ENCODE measurements at regions not wholly inside any gene's neighbourhood (a gene's known extent, or its start where the extent isn't known, plus 50 kb on each side); places are given as distances from the start of the nearest gene placed in this dataset.

DNA sequence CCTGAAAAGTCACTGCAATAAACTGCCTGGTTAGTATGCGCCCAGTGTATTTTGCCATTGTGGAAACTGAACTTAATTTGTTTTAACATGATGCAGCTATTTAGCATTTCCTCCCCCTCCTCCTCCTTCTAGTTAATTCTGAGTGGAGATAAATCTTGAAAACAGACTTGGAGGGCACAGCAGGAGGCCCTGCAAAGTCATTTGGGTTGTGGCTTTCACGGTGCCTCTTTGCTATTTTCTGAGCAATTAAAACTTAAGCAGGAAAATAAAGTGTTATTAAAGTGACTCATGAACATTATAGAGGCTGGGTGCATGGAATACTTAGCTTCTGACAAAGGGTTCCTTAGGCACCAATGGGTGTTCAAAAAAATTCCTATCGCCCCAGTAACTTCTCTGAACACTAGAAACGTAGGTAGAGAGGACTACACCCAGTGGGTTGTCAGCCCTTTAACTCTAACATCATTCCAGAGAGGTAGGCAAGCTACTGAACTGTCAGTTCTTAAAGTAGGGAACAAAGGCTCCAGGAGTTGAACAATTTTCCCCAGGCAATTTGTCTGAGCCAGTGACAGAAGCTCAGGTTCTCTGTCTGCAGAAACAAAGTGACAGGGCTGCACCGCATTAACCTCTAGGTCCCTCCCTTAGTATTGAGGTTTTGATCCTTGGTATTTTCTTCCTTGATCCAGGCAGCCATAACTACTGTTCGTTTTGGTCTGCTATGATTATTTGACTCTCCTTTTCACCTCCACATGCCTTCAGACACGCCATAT is 158.3 kb upstream of the KIT start:
- H3K27ac ChIP-seq (ENCODE audit: low read depth, low read length), result no peak overlapping the region
- H3K36me3 ChIP-seq (ENCODE audit: control insufficient read depth, insufficient read depth, low read length), result no peaks in the 10 kb centered on the region
- no peaks in the 10 kb centered on the region for H3K4me1 ChIP-seq (ENCODE audit: control insufficient read depth, insufficient read depth, low read length)
- DNase-seq (ENCODE audit: low read depth in 4 of 6, low spot score in 6 of 6), result peak in 4 of 6 donors; percentile 17 to 87 (median 23)
- no peaks in the 10 kb centered on the region for H3K27me3 ChIP-seq (ENCODE audit: control insufficient read depth, insufficient read depth, low read length)
- H3K9me3 ChIP-seq (ENCODE audit: control insufficient read depth, insufficient read depth, low read length), result no peaks in the 10 kb centered on the region
- H3K4me3 ChIP-seq (ENCODE audit: low read depth, low read length), result no peak overlapping the region
- WGBS (ENCODE audit: insufficient coverage), result 0% methylated on average over 1 of the region's 7 CpGs

- Histone ChIP-seq H3K9me3 (ENCODE audit: control insufficient read depth, insufficient read depth, low read length) (no peaks in the 10 kb centered on the region), H3K4me1 (ENCODE audit: control insufficient read depth, insufficient read depth, low read length) (no peaks in the 10 kb centered on the region)
Measured at GRCh38 chr4:54505362-54505761, 152.4 kb upstream of the KIT start.

DNA sequence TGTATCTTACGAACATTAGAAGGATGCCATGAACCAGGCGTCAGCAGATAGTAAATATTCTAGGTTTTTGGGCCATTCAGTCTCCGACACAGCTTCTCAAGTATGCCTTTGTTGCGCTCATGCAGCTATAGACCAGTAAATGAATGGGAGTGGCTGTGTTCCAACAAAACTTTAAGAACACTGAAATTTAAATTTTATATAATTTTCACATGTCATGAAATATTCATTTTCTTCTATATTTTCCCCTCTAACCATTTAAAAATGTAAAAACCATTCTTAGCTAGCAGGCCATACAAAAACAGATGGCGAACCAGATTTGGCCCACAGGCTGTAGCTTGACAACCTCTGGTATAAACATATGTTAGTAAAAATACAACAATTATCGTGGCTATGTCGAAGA is 151.8 kb upstream of the KIT start:
- Histone ChIP-seq H3K36me3 (ENCODE audit: control insufficient read depth, insufficient read depth, low read length) (no peaks in the 10 kb centered on the region), H3K4me1 (ENCODE audit: control insufficient read depth, insufficient read depth, low read length) (no peaks in the 10 kb centered on the region), H3K4me3 (ENCODE audit: low read depth, low read length) (no peak overlapping the region), H3K9me3 (ENCODE audit: control insufficient read depth, insufficient read depth, low read length) (no peaks in the 10 kb centered on the region), H3K27me3 (ENCODE audit: control insufficient read depth, insufficient read depth, low read length) (no peaks in the 10 kb centered on the region), H3K27ac (ENCODE audit: low read depth, low read length) (no peak overlapping the region)
- peak in 1 of 6 donors; percentile 73 for DNase-seq (ENCODE audit: low read depth in 4 of 6, low spot score in 6 of 6)
- 70% methylated on average over 2 of the region's 7 CpGs for WGBS (ENCODE audit: insufficient coverage)

More at GRCh38 chr4:54505362-54505761, 152.4 kb upstream of the KIT start:
- H3K36me3 ChIP-seq (ENCODE audit: control insufficient read depth, insufficient read depth, low read length), result no peaks in the 10 kb centered on the region
- no peak for DNase-seq (ENCODE audit: low read depth in 4 of 6, low spot score in 6 of 6)
- H3K27me3 ChIP-seq (ENCODE audit: control insufficient read depth, insufficient read depth, low read length), result no peaks in the 10 kb centered on the region
- no peak overlapping the region for H3K27ac ChIP-seq (ENCODE audit: low read depth, low read length)
- H3K4me3 ChIP-seq (ENCODE audit: low read depth, low read length), result no peak overlapping the region

- Histone ChIP-seq H3K27ac (ENCODE audit: low read depth, low read length) (no peak overlapping the region), H3K4me3 (ENCODE audit: low read depth, low read length) (no peak overlapping the region), H3K4me1 (ENCODE audit: control insufficient read depth, insufficient read depth, low read length) (no peaks in the 10 kb centered on the region), H3K27me3 (ENCODE audit: control insufficient read depth, insufficient read depth, low read length) (no peaks in the 10 kb centered on the region), H3K36me3 (ENCODE audit: control insufficient read depth, insufficient read depth, low read length) (no peaks in the 10 kb centered on the region), H3K9me3 (ENCODE audit: control insufficient read depth, insufficient read depth, low read length) (no peaks in the 10 kb centered on the region)
- 91% methylated on average over 4 of the region's 6 CpGs for WGBS (ENCODE audit: insufficient coverage)
- no peak for DNase-seq (ENCODE audit: low read depth in 4 of 6, low spot score in 6 of 6)
Measured at GRCh38 chr4:54509057-54509456, 148.7 kb upstream of the KIT start.

- DNase-seq (ENCODE audit: low read depth in 4 of 6, low spot score in 6 of 6), result no peak
- 73% methylated on average over 4 of the region's 6 CpGs for WGBS (ENCODE audit: insufficient coverage)
- no peak overlapping the region for H3K4me3 ChIP-seq (ENCODE audit: low read depth, low read length)
- no peak overlapping the region for H3K27ac ChIP-seq (ENCODE audit: low read depth, low read length)
- H3K9me3 ChIP-seq (ENCODE audit: control insufficient read depth, insufficient read depth, low read length), result no peaks in the 10 kb centered on the region
- H3K4me1 ChIP-seq (ENCODE audit: control insufficient read depth, insufficient read depth, low read length), result peaks cover 3% of the 10 kb centered on the region
- no peaks in the 10 kb centered on the region for H3K36me3 ChIP-seq (ENCODE audit: control insufficient read depth, insufficient read depth, low read length)
- H3K27me3 ChIP-seq (ENCODE audit: control insufficient read depth, insufficient read depth, low read length), result no peaks in the 10 kb centered on the region
Measured at GRCh38 chr4:54513204-54513603, 144.6 kb upstream of the KIT start.

DNA sequence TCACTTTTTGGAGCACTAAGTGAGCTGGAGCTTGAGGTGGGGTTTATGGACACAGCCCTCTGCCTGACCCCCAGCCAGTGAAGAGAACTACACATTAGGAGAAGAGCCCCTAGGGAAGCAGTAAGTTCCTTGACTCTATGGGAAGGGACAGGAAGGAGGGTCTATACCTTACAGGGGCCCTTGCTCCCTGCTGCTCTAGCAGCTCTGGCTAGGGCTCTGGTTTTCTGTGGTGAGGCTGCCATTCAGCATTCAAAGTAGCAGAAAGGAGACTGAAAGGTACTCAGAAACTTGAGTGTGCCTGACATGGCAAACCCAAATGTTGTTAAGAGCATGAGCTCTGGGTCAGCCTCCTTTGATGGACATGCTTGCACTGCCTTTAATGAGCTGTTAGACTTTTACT is 144.0 kb upstream of the KIT start:
- no peak overlapping the region for H3K27ac ChIP-seq (ENCODE audit: low read depth, low read length)
- no peaks in the 10 kb centered on the region for H3K27me3 ChIP-seq (ENCODE audit: control insufficient read depth, insufficient read depth, low read length)
- H3K4me1 ChIP-seq (ENCODE audit: control insufficient read depth, insufficient read depth, low read length), result peaks cover 3% of the 10 kb centered on the region
- no peaks in the 10 kb centered on the region for H3K9me3 ChIP-seq (ENCODE audit: control insufficient read depth, insufficient read depth, low read length)
- DNase-seq (ENCODE audit: low read depth in 4 of 6, low spot score in 6 of 6), result no peak
- no peaks in the 10 kb centered on the region for H3K36me3 ChIP-seq (ENCODE audit: control insufficient read depth, insufficient read depth, low read length)
- no peak overlapping the region for H3K4me3 ChIP-seq (ENCODE audit: low read depth, low read length)

DNA sequence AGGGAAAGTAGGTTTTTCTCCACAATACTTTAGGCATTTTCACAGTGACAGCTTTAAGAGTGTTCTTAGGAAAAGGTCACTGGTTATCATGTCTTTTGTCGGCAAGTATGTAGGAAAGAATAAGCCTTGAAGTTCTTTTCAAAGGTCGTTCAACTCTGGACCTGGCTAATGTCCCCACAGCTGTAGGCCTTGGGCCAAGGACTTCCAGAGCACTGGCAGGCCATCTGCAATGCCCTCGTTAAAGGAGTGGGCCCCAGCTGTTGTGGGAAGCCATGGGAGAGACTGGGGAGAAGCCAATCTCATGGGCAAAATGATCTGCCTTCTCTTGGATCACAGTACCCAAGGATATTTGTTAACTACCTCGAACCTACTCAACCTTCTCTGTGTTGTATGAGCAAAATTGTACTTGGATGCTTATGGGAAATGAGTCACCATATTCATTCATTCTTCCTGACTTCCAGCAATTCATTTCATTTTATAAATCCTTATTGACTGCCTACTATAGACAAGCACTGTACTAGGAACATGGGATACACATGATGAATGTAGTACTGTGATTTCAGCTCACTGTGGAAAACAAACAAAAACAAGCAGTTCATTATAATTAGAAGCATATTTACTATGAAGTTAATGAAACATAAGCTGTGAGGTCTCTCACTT is 141.1 kb upstream of the KIT start:
- Histone ChIP-seq H3K4me1 (ENCODE audit: control insufficient read depth, insufficient read depth, low read length) (peaks cover 3% of the 10 kb centered on the region), H3K27me3 (ENCODE audit: control insufficient read depth, insufficient read depth, low read length) (no peaks in the 10 kb centered on the region), H3K4me3 (ENCODE audit: low read depth, low read length) (no peak overlapping the region), H3K27ac (ENCODE audit: low read depth, low read length) (no peak overlapping the region), H3K36me3 (ENCODE audit: control insufficient read depth, insufficient read depth, low read length) (no peaks in the 10 kb centered on the region), H3K9me3 (ENCODE audit: control insufficient read depth, insufficient read depth, low read length) (no peaks in the 10 kb centered on the region)
- WGBS (ENCODE audit: insufficient coverage), result 83% methylated on average over 2 of the region's 4 CpGs
- DNase-seq (ENCODE audit: low read depth in 4 of 6, low spot score in 6 of 6), result peak in 1 of 6 donors; percentile 33

DNA sequence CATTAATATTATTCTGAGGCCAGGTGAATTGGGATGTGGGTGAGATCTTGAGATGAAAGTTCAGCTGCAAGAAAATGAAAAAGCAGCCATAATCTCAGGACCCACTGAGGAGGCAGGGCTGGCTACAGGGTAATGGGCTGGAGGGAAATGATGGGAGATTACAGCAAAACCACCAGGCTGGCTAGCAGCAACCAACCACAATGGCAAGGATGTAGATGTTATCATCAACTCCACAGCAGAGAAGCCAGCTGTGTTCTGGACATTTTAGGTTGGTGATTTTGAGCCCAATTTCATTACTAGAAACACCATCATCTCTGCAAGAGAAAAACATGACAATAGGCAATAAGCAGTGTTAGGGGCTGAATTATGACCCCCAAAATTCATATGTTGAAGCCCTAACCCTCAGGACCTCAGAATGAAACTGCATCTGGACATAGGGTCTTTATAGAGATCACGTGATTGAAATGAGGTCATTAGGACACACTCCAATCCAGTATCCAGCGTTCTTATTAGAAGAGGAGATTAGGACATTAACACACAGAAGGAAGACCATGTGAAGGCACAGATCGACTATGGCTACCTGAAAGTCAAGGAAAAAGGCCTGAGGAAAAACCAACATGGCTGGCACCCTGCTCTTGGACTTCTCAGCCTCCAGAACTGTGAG is 139.8 kb upstream of the KIT start:
- no peak overlapping the region for H3K4me3 ChIP-seq (ENCODE audit: low read depth, low read length)
- H3K4me1 ChIP-seq (ENCODE audit: control insufficient read depth, insufficient read depth, low read length), result peaks cover 3% of the 10 kb centered on the region
- H3K27ac ChIP-seq (ENCODE audit: low read depth, low read length), result no peak overlapping the region
- 94% methylated on average over 2 of the region's 3 CpGs for WGBS (ENCODE audit: insufficient coverage)
- H3K27me3 ChIP-seq (ENCODE audit: control insufficient read depth, insufficient read depth, low read length), result no peaks in the 10 kb centered on the region
- no peaks in the 10 kb centered on the region for H3K9me3 ChIP-seq (ENCODE audit: control insufficient read depth, insufficient read depth, low read length)
- H3K36me3 ChIP-seq (ENCODE audit: control insufficient read depth, insufficient read depth, low read length), result no peaks in the 10 kb centered on the region
- no peak for DNase-seq (ENCODE audit: low read depth in 4 of 6, low spot score in 6 of 6)

DNA sequence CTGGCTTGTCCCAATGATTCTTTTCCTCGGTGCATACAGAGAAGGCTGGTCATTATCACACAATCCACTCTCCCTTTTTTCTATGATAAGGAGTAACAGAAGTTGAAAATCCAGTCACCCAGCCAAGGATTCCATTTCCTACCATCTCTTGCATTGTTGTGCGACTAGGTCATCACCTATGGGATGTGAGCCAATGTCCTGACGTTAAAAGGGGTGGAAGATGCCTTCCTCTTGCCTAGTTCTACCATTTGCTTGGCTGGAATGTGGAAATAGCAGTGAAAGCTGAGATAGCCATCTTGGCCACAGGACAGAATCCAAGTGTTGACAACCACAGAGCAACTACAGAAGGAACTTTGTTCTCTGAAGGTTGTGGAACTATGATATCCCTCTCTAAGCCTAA is 132.2 kb upstream of the KIT start:
- no CpG with 5 or more reads among the region's 3 CpGs for WGBS (ENCODE audit: insufficient coverage)
- Histone ChIP-seq H3K36me3 (ENCODE audit: control insufficient read depth, insufficient read depth, low read length) (no peaks in the 10 kb centered on the region), H3K4me1 (ENCODE audit: control insufficient read depth, insufficient read depth, low read length) (no peaks in the 10 kb centered on the region), H3K27ac (ENCODE audit: low read depth, low read length) (no peak overlapping the region), H3K27me3 (ENCODE audit: control insufficient read depth, insufficient read depth, low read length) (no peaks in the 10 kb centered on the region), H3K9me3 (ENCODE audit: control insufficient read depth, insufficient read depth, low read length) (no peaks in the 10 kb centered on the region), H3K4me3 (ENCODE audit: low read depth, low read length) (no peak overlapping the region)
- DNase-seq (ENCODE audit: low read depth in 4 of 6, low spot score in 6 of 6), result no peak

GRCh38 chr4:54526560-54526959 is 131.2 kb upstream of the KIT start:
- no peaks in the 10 kb centered on the region for H3K36me3 ChIP-seq (ENCODE audit: control insufficient read depth, insufficient read depth, low read length)
- H3K27ac ChIP-seq (ENCODE audit: low read depth, low read length), result no peak overlapping the region
- H3K9me3 ChIP-seq (ENCODE audit: control insufficient read depth, insufficient read depth, low read length), result no peaks in the 10 kb centered on the region
- DNase-seq (ENCODE audit: low read depth in 4 of 6, low spot score in 6 of 6), result no peak
- no peak overlapping the region for H3K4me3 ChIP-seq (ENCODE audit: low read depth, low read length)
- H3K4me1 ChIP-seq (ENCODE audit: control insufficient read depth, insufficient read depth, low read length), result no peaks in the 10 kb centered on the region
- H3K27me3 ChIP-seq (ENCODE audit: control insufficient read depth, insufficient read depth, low read length), result no peaks in the 10 kb centered on the region
- WGBS (ENCODE audit: insufficient coverage), result no CpG with 5 or more reads among the region's 4 CpGs

All from spinal cord (tissue), 9 donors.